Choroid plexus epithelial cell (primary cell): ENCODE measurements at regions not wholly inside any gene's neighbourhood (a gene's known extent, or its start where the extent isn't known, plus 50 kb on each side); places are given as distances from the start of the nearest gene placed in this dataset.
A peak's percentile ranks its signal among the peaks of the same experiment; 100 is the strongest.

Experiments
- DNase-seq: peaks from one replicate; pipeline ENCODE4 v3.0.0-alpha.2; 2010; ENCODE audit warnings: low read depth
- H3K4me3 ChIP-seq: 2 replicates; pipeline ENCODE4 v1.5.1; 2011; ENCODE audit warnings: low read depth, mild to moderate bottlenecking, control low read depth, low read length, moderate library complexity
- CTCF ChIP-seq: conservative IDR thresholded peaks from 2 replicates; pipeline ENCODE4 v1.5.1; 2011; ENCODE audit warnings: low read depth, mild to moderate bottlenecking, control low read depth, inconsistent platforms, low read length, moderate library complexity

- no peak for TF ChIP-seq CTCF
- H3K4me3 ChIP-seq = no peak overlapping the region
- DNase-seq = no peak
Measured at GRCh38 chr6:109920911-109921310, 57.2 kb upstream of the GPR6 start.

- H3K4me3 ChIP-seq = no peak overlapping the region
- TF ChIP-seq CTCF = no peak
- DNase-seq = peak; percentile 11
Measured at GRCh38 chr6:109922851-109923250, 55.3 kb upstream of the GPR6 start.

GRCh38 chr6:109925075-109925474 lies 53.0 kb upstream of the GPR6 start:
- H3K4me3 ChIP-seq = no peak overlapping the region
- peak; percentile 54 for DNase-seq
- TF ChIP-seq CTCF = no peak

- no peak overlapping the region for H3K4me3 ChIP-seq
- DNase-seq = peak; percentile 3
- TF ChIP-seq CTCF = no peak
Measured at GRCh38 chr6:109927052-109927451, 51.1 kb upstream of the GPR6 start.
